ENCODE measurements at regions not wholly inside any gene's neighbourhood (a gene's known extent, or its start where the extent isn't known, plus 50 kb on each side); places are given as distances from the start of the nearest gene placed in this dataset.

DNA sequence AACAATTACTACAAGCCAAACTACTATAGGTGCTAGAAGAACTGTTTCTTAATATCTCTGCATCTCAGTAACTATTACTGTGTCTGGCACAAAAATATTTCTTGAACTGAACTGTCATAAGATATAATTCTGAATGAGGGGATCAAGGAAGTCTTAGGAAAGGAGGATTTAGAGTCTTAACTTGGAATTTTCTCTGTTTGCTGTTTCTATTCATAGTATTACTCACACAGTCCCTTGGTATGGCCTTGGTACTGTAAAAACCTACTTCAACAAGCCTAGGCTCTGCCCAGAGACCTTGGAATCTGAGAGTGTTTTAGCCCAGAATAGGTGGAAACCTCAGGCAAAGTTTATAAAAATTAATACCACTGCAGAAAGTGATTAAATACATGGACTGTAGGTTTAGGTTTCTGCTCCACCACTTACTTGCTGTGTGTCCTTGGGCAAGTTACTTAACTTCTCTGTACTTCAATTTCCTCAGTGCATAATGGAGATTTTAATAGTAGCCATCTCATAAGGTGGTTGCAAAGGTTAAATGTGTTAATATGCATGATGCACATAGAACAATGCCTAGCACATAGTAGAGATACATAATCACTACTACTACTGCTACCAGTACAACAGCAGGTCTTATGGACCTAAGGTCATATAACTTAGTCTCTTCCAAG lies 87.4 kb upstream of the NFIA start (continued):
- TF ChIP-seq, protein P1, sequence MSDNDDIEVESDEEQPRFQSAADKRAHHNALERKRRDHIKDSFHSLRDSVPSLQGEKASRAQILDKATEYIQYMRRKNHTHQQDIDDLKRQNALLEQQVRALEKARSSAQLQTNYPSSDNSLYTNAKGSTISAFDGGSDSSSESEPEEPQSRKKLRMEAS (IDR thresholded peaks at IDR 0.05) = no peak
- TF ChIP-seq ELF1 (IDR thresholded peaks at IDR 0.05; ENCODE audit: borderline replicate concordance, low read depth) = no peak
- TF ChIP-seq TCF7L2 (IDR thresholded peaks at IDR 0.05; ENCODE audit: borderline replicate concordance, extremely low read depth, insufficient read depth, insufficient read length) = no peak
- TF ChIP-seq, protein P2, sequence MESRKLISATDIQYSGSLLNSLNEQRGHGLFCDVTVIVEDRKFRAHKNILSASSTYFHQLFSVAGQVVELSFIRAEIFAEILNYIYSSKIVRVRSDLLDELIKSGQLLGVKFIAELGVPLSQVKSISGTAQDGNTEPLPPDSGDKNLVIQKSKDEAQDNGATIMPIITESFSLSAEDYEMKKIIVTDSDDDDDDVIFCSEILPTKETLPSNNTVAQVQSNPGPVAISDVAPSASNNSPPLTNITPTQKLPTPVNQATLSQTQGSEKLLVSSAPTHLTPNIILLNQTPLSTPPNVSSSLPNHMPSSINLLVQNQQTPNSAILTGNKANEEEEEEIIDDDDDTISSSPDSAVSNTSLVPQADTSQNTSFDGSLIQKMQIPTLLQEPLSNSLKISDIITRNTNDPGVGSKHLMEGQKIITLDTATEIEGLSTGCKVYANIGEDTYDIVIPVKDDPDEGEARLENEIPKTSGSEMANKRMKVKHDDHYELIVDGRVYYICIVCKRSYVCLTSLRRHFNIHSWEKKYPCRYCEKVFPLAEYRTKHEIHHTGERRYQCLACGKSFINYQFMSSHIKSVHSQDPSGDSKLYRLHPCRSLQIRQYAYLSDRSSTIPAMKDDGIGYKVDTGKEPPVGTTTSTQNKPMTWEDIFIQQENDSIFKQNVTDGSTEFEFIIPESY (IDR thresholded peaks at IDR 0.05; ENCODE audit: extremely low read depth, insufficient replicate concordance, low read length) = no peak

DNA sequence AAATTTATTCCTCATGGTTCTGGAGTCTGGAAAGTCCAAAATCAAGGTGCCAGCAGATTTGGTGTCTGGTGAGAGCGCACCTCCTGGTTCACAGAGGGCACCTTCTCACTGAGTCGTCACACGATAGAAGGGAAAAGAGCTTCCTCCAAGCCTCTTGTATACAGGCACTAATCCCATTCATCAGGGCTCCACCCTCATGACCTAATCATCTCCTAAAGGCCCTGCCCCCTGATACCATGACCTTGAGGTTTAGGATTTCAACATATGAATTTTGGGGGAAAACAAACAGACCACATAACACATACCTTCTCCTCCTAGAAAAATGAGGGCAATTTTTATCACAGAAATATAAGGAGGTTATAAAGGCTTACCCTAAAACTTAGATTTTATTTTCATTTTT lies 88.0 kb upstream of the NFIA start:
- no peak for DNase-seq (ENCODE audit: low read depth, low spot score)
- ChIA-PET CTCF (no interaction called here), RAD21 (ENCODE audit: low non-redundant PET in 1 of 2, low total read pairs in 2 of 2, uncharacterized antibody in 2 of 2, unreplicated experiment in 2 of 2) (no interaction called here), POLR2A (no interaction called here)
- Histone ChIP-seq H3K4me2 (ENCODE audit: low read length) (no peak overlapping the region), H3K9me2 (ENCODE audit: insufficient read depth) (no peaks in the 10 kb centered on the region), H3K27ac (ENCODE audit: low read depth, low read length) (no peak overlapping the region), H3K27me3 (ENCODE audit: insufficient read depth, low read length) (no peaks in the 10 kb centered on the region), H2AFZ (ENCODE audit: low read depth, low read length, poor library complexity, severe bottlenecking) (no peak overlapping the region), H3K36me3 (ENCODE audit: control insufficient read depth in 1 of 2, insufficient read depth in 2 of 2, low read length in 2 of 2) (no peaks in the 10 kb centered on the region), H4K20me1 (ENCODE audit: insufficient read depth) (no peaks in the 10 kb centered on the region), H3K9ac (ENCODE audit: low read length) (no peak overlapping the region), H3K4me1 (ENCODE audit: control insufficient read depth in 1 of 2, insufficient read depth in 2 of 2, low read length in 2 of 2) (no peaks in the 10 kb centered on the region), H3K9me3 (ENCODE audit: control insufficient read depth in 1 of 2, insufficient read depth in 1 of 2, low read depth in 1 of 2, low read length in 2 of 2) (no peaks in the 10 kb centered on the region), H3K79me2 (ENCODE audit: insufficient read depth, low read length) (no peaks in the 10 kb centered on the region), H3K4me3 (replicated peaks in 1 of 2; ENCODE audit: low read depth in 1 of 2, low read length in 2 of 2) (no peak overlapping the region)
- intact Hi-C loops (cut with micrococcal nuclease) = no loop called here
- TF ChIP-seq ZFX (IDR thresholded peaks at IDR 0.05) (no peak), EZH2phosphoT487 (IDR thresholded peaks at IDR 0.05; ENCODE audit: borderline replicate concordance) (no peak), POLR2AphosphoS5 (IDR thresholded peaks at IDR 0.05; ENCODE audit: low read depth, low read length) (no peak), SIN3A (IDR thresholded peaks at IDR 0.05; ENCODE audit: low read depth) (no peak), EZH2 (IDR thresholded peaks at IDR 0.05) (no peak), SP1 (IDR thresholded peaks at IDR 0.05; ENCODE audit: low read depth) (no peak)
- TF ChIP-seq, protein P2 (IDR thresholded peaks at IDR 0.05; ENCODE audit: extremely low read depth, insufficient replicate concordance, low read length) = no peak
- no peak for ATAC-seq
- BruUV-seq (replicated peaks) = no TSS peak

Data from HCT116 (cell line).